ENCODE measurements at regions not wholly inside any gene's neighbourhood (a gene's known extent, or its start where the extent isn't known, plus 50 kb on each side); places are given as distances from the start of the nearest gene placed in this dataset.

- ATAC-seq (ENCODE audit: low read depth), result peak; percentile 37
- Histone ChIP-seq H3K27me3 (replicated peaks in 1 of 4; ENCODE audit: control extremely low read depth in 1 of 4, control insufficient read depth in 3 of 4, insufficient read depth in 4 of 4, low read length in 3 of 4) (no peaks in the 10 kb centered on the region), H3K36me3 (replicated peaks in 1 of 2; ENCODE audit: control extremely low read depth in 1 of 2, control insufficient read depth in 1 of 2, extremely low read depth in 1 of 2, insufficient read depth in 2 of 2, low read length in 1 of 2) (no peaks in the 10 kb centered on the region), H3K4me2 (replicated peaks; ENCODE audit: low read depth, low read length, poor library complexity, severe bottlenecking) (peak overlapping the region; percentile 84), H3K4me3 (ENCODE audit: control extremely low read depth in 1 of 5, extremely low read depth in 1 of 5, insufficient read depth in 1 of 5, low read depth in 2 of 5, low read length in 4 of 5) (peak overlapping the region in 4 of 5 experiments; percentile 64 to 100 (median 76)), H2AFZ (ENCODE audit: insufficient read depth, low read depth, low read length, poor library complexity, severe bottlenecking) (no peak overlapping the region), H3K9ac (ENCODE audit: low read length) (peak overlapping the region; percentile 94), H3K27ac (ENCODE audit: low read length in 2 of 2) (no peak overlapping the region), H4K20me1 (ENCODE audit: control insufficient read depth, insufficient read depth, low read length, poor library complexity, severe bottlenecking) (no peaks in the 10 kb centered on the region), H3K4me1 (ENCODE audit: control insufficient read depth in 2 of 2, insufficient read depth in 2 of 2, low read length in 2 of 2) (peaks cover 15 to 23% of the 10 kb centered on the region in 2 donors), H3K79me2 (ENCODE audit: control insufficient read depth, insufficient read depth, low read length) (no peaks in the 10 kb centered on the region), H3K9me3 (ENCODE audit: control extremely low read depth in 1 of 3, control insufficient read depth in 2 of 3, insufficient read depth in 1 of 3, low read length in 2 of 3) (no peaks in the 10 kb centered on the region)
- no peak for TF ChIP-seq EZH2 (IDR thresholded peaks at IDR 0.05; ENCODE audit: borderline replicate concordance, insufficient read depth, low read depth, low read length, poor library complexity, severe bottlenecking)
- no peak for TF ChIP-seq CTCF (IDR thresholded peaks at IDR 0.05)
- H3K4me3 Mint-ChIP-seq, result peak overlapping the region; percentile 93
- intact Hi-C loops (cut with micrococcal nuclease), result loop anchor here (1.0 to 5.0 kb wide), 4 partner anchors 21 to 241 kb away; a partner anchor contains a TSS
- H3K27ac Mint-ChIP-seq, result peak overlapping the region; percentile 82
- no peaks in the 10 kb centered on the region for H3K27me3 Mint-ChIP-seq
- DNase-seq, result peak; percentile 84
- peaks cover 32% of the 10 kb centered on the region for H3K4me1 Mint-ChIP-seq
- H3K9me3 Mint-ChIP-seq (ENCODE audit: insufficient read depth), result no peaks in the 10 kb centered on the region
- ChIA-PET POLR2A (no interaction called here), CTCF (interaction anchor here (1.6 to 2.1 kb wide), 2 partner anchors 10 to 95 kb away, joined by 3 to 4 read pairs; a partner anchor contains a TSS)
- 14% methylated on average over 6 of the region's 18 CpGs for WGBS (ENCODE audit: insufficient coverage)
These were observed 53.5 kb upstream of the BTN3A2 start for GRCh38 chr6:26311385-26312095.

DNA sequence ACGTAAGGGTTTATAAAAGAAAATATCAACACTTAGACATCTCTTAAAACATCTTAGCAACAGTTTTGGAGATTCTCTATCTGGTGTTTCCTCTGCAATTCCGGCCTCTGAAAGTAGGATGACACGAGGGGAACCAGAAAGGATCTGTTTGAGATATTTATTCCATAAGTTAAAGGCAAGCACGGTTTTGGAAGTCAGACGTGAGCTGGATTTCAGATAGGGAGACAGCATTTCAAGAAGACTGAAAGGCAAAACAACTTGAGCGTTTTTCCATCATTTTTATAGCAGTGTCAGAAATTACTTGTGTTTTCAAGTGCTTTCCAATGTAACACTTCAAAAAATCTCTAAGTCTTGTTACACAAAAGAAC is 52.9 kb upstream of the BTN3A2 start:
- no peaks in the 10 kb centered on the region for H3K27me3 Mint-ChIP-seq
- peak overlapping the region; percentile 5 for H2AFZ ChIP-seq (ENCODE audit: insufficient read depth, low read depth, low read length, poor library complexity, severe bottlenecking)
- H3K27ac Mint-ChIP-seq, result peak overlapping the region; percentile 82
- no peak overlapping the region for H3K27ac ChIP-seq (ENCODE audit: low read length in 2 of 2)
- TF ChIP-seq CTCF (IDR thresholded peaks at IDR 0.05), result no peak
- TF ChIP-seq EZH2 (IDR thresholded peaks at IDR 0.05; ENCODE audit: borderline replicate concordance, insufficient read depth, low read depth, low read length, poor library complexity, severe bottlenecking), result no peak
- H3K36me3 ChIP-seq (replicated peaks in 1 of 2; ENCODE audit: control extremely low read depth in 1 of 2, control insufficient read depth in 1 of 2, extremely low read depth in 1 of 2, insufficient read depth in 2 of 2, low read length in 1 of 2), result no peaks in the 10 kb centered on the region
- H3K4me3 ChIP-seq (ENCODE audit: control extremely low read depth in 1 of 5, extremely low read depth in 1 of 5, insufficient read depth in 1 of 5, low read depth in 2 of 5, low read length in 4 of 5), result peak overlapping the region in 4 of 5 experiments; percentile 64 to 100 (median 76)
- ChIA-PET CTCF (interaction anchor here (2.1 kb wide), 1 partner anchor 10 kb away, joined by 4 read pairs; no protein-coding TSS in a partner anchor), POLR2A (no interaction called here)
- H3K79me2 ChIP-seq (ENCODE audit: control insufficient read depth, insufficient read depth, low read length), result no peaks in the 10 kb centered on the region
- intact Hi-C loops (cut with micrococcal nuclease), result loop anchor here (1.0 to 5.0 kb wide), 4 partner anchors 21 to 241 kb away; a partner anchor contains a TSS
- peaks cover 32% of the 10 kb centered on the region for H3K4me1 Mint-ChIP-seq
- peaks cover 15 to 23% of the 10 kb centered on the region in 2 donors for H3K4me1 ChIP-seq (ENCODE audit: control insufficient read depth in 2 of 2, insufficient read depth in 2 of 2, low read length in 2 of 2)
- H3K9ac ChIP-seq (ENCODE audit: low read length), result peak overlapping the region; percentile 94
- WGBS (ENCODE audit: insufficient coverage), result 15% methylated on average over 4 of the region's 6 CpGs
- no peaks in the 10 kb centered on the region for H4K20me1 ChIP-seq (ENCODE audit: control insufficient read depth, insufficient read depth, low read length, poor library complexity, severe bottlenecking)
- peak overlapping the region; percentile 84 for H3K4me2 ChIP-seq (replicated peaks; ENCODE audit: low read depth, low read length, poor library complexity, severe bottlenecking)
- H3K4me3 Mint-ChIP-seq, result peak overlapping the region; percentile 93
- H3K9me3 ChIP-seq (ENCODE audit: control extremely low read depth in 1 of 3, control insufficient read depth in 2 of 3, insufficient read depth in 1 of 3, low read length in 2 of 3), result no peaks in the 10 kb centered on the region
- no peak for DNase-seq
- H3K27me3 ChIP-seq (replicated peaks in 1 of 4; ENCODE audit: control extremely low read depth in 1 of 4, control insufficient read depth in 3 of 4, insufficient read depth in 4 of 4, low read length in 3 of 4), result no peaks in the 10 kb centered on the region
- ATAC-seq (ENCODE audit: low read depth), result no peak
- no peaks in the 10 kb centered on the region for H3K9me3 Mint-ChIP-seq (ENCODE audit: insufficient read depth)

All from B cell (primary cell).